ENCODE measurements at regions not wholly inside any gene's neighbourhood (a gene's known extent, or its start where the extent isn't known, plus 50 kb on each side); places are given as distances from the start of the nearest gene placed in this dataset.
"Not testable (repeated sequence)": the region's sequence is repeated elsewhere in the genome, so short reads cannot be mapped to it uniquely, and the experiment has no call there.

DNA sequence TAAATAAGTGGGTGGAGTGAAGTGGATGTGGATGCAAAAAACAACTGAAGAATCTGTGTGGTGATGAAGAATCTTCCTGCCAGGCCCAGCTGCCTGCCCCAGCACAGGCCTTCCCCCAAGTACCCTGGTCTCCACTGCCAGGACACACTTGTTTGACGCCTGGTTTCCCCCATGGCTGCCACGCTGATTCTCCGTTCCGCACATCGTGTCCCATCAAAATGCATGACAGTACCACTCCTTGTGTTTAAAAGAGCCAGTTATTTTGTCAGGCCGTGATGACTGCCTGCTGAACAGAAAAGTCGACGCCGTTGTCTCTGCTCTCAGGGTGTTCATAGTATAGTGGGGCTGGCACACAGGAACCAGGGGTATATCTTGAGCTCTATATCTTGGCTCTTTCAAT, 50.3 kb upstream of the KYNU start:
- no peaks in the 10 kb centered on the region for H3K4me1 ChIP-seq (ENCODE audit: insufficient read depth, low read length)
- no peak overlapping the region for H3K4me3 ChIP-seq (ENCODE audit: low read length)
- no peaks in the 10 kb centered on the region for H3K27me3 ChIP-seq (ENCODE audit: insufficient read depth, low read length)
- H3K9me3 ChIP-seq (ENCODE audit: insufficient read depth, low read depth, low read length): no peaks in the 10 kb centered on the region
- no peak overlapping the region for H3K9ac ChIP-seq (ENCODE audit: low read depth, low read length)
- no peak overlapping the region for H3K27ac ChIP-seq (ENCODE audit: low read length)
- no peaks in the 10 kb centered on the region for H3K36me3 ChIP-seq (ENCODE audit: insufficient read depth, low read depth, low read length)

DNA sequence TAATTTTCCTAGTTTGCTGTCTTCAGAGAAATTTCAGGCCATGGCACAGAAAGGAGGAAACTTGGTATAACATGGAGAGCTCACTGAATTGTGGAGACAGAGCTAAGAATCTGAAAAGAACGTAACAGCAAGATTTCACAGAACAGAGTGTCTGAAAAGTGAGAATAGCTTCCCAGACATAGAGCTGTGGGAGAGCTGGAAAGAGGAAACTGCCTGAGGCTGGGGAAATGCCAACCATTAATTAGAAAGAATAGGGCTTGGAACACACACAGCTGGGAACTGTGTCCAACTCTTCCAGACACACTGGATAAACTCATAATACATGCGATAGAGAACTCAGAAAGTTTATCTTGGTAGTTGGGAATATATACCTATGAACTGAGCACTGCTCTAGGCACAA, 51.6 kb upstream of the KYNU start:
- Histone ChIP-seq H3K9ac (ENCODE audit: low read depth, low read length) (no peak overlapping the region), H3K4me1 (ENCODE audit: insufficient read depth, low read length) (no peaks in the 10 kb centered on the region), H3K27ac (ENCODE audit: low read length) (no peak overlapping the region)

DNA sequence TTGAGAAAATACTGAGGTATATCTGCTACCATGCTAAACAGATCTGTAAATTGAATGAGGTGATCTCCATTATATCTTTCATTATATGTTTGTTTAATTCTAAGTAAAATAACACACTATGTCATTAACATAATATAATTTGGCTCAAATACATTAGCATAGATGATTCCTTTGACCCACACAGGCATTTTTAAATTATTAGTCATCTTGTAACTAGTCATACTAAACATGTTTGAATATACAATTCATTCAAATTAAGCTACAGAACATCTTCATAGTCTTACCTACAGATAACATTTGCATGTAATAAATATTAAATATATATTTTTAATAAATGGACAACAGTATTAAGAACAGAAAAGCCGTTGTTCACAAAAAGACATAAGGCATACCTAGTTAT, 52.7 kb upstream of the KYNU start:
- Histone ChIP-seq H3K27me3 (ENCODE audit: insufficient read depth, low read length) (no peaks in the 10 kb centered on the region), H3K4me3 (ENCODE audit: low read length) (no peak overlapping the region), H3K36me3 (ENCODE audit: insufficient read depth, low read depth, low read length) (no peaks in the 10 kb centered on the region), H3K27ac (ENCODE audit: low read length) (no peak overlapping the region), H3K4me1 (ENCODE audit: insufficient read depth, low read length) (no peaks in the 10 kb centered on the region), H3K9me3 (ENCODE audit: insufficient read depth, low read depth, low read length) (no peaks in the 10 kb centered on the region), H3K9ac (ENCODE audit: low read depth, low read length) (no peak overlapping the region)

More for the DNA sequence above, 51.6 kb upstream of the KYNU start:
- H3K27me3 ChIP-seq (ENCODE audit: insufficient read depth, low read length): no peaks in the 10 kb centered on the region
- H3K36me3 ChIP-seq (ENCODE audit: insufficient read depth, low read depth, low read length): no peaks in the 10 kb centered on the region
- no peaks in the 10 kb centered on the region for H3K9me3 ChIP-seq (ENCODE audit: insufficient read depth, low read depth, low read length)
- H3K4me3 ChIP-seq (ENCODE audit: low read length): no peak overlapping the region

DNA sequence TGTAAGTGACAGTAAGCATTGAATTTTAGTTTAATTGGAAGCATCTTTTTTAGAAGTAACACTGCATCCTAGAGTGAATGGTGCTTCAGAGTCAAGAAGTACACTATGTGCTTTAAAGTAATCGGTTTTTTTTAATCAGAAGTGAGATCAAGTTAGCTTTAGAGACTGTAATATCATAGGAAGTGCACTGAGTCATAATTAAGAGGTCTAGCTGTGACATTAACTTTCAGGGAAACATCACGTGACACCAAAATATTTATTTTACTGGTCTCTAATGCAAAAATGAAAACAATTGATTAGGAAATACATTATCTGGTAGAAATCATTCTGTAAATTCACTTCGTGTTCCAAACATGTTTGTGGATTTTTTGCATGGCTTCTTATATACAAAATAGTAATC, 55.3 kb upstream of the KYNU start:
- no peak overlapping the region for H3K9ac ChIP-seq (ENCODE audit: low read depth, low read length)
- no peak overlapping the region for H3K4me3 ChIP-seq (ENCODE audit: low read length)
- no peaks in the 10 kb centered on the region for H3K27me3 ChIP-seq (ENCODE audit: insufficient read depth, low read length)
- H3K9me3 ChIP-seq (ENCODE audit: insufficient read depth, low read depth, low read length): no peaks in the 10 kb centered on the region
- no peaks in the 10 kb centered on the region for H3K36me3 ChIP-seq (ENCODE audit: insufficient read depth, low read depth, low read length)
- no peak overlapping the region for H3K27ac ChIP-seq (ENCODE audit: low read length)
- H3K4me1 ChIP-seq (ENCODE audit: insufficient read depth, low read length): no peaks in the 10 kb centered on the region

DNA sequence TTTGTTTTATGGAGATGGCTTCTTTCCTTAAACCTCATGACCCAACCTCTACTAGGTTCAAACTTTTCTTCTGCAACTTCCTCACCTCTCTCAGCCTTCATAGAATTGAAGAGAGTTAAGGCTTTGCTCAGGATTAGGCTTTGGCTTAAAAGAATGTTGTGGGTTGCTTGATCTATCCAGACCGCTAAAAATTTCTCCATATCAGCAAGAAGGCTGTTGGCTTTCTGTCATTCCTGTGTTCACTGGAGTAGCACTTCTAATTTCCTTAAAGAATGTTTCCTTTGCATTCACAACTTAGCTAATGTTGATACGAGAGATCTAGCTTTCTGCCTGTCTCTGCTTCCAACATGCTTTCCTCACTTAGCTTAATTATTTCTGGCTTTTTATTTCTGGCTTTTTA, 58.1 kb upstream of the KYNU start:
- no peaks in the 10 kb centered on the region for H3K9me3 ChIP-seq (ENCODE audit: insufficient read depth, low read depth, low read length)
- H3K27ac ChIP-seq (ENCODE audit: low read length): no peak overlapping the region
- H3K36me3 ChIP-seq (ENCODE audit: insufficient read depth, low read depth, low read length): no peaks in the 10 kb centered on the region
- no peaks in the 10 kb centered on the region for H3K27me3 ChIP-seq (ENCODE audit: insufficient read depth, low read length)
- no peak overlapping the region for H3K4me3 ChIP-seq (ENCODE audit: low read length)
- no peak overlapping the region for H3K9ac ChIP-seq (ENCODE audit: low read depth, low read length)
- H3K4me1 ChIP-seq (ENCODE audit: insufficient read depth, low read length): no peaks in the 10 kb centered on the region

DNA sequence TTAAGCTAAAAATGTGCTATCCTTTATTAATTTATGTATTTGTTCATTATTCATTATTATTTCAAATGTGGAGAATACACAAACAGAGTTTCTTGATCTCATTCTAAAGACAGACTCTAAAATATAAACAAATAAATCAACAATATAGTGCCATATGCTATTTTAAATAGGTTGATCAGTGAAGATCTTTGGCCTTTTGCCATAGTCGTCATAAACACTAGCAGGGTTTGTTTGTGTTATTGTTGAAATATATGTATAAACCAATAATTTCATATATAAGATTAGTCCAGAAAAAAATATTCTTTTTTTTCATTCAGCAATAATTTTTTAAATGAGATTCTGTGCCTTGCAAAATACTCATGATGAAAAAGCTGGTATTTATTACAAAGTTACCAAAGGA, 62.1 kb upstream of the KYNU start:
- Histone ChIP-seq H3K4me1 (ENCODE audit: insufficient read depth, low read length) (no peaks in the 10 kb centered on the region), H3K9me3 (ENCODE audit: insufficient read depth, low read depth, low read length) (no peaks in the 10 kb centered on the region), H3K4me3 (ENCODE audit: low read length) (no peak overlapping the region), H3K27me3 (ENCODE audit: insufficient read depth, low read length) (no peaks in the 10 kb centered on the region), H3K9ac (ENCODE audit: low read depth, low read length) (no peak overlapping the region), H3K36me3 (ENCODE audit: insufficient read depth, low read depth, low read length) (no peaks in the 10 kb centered on the region), H3K27ac (ENCODE audit: low read length) (no peak overlapping the region)

DNA sequence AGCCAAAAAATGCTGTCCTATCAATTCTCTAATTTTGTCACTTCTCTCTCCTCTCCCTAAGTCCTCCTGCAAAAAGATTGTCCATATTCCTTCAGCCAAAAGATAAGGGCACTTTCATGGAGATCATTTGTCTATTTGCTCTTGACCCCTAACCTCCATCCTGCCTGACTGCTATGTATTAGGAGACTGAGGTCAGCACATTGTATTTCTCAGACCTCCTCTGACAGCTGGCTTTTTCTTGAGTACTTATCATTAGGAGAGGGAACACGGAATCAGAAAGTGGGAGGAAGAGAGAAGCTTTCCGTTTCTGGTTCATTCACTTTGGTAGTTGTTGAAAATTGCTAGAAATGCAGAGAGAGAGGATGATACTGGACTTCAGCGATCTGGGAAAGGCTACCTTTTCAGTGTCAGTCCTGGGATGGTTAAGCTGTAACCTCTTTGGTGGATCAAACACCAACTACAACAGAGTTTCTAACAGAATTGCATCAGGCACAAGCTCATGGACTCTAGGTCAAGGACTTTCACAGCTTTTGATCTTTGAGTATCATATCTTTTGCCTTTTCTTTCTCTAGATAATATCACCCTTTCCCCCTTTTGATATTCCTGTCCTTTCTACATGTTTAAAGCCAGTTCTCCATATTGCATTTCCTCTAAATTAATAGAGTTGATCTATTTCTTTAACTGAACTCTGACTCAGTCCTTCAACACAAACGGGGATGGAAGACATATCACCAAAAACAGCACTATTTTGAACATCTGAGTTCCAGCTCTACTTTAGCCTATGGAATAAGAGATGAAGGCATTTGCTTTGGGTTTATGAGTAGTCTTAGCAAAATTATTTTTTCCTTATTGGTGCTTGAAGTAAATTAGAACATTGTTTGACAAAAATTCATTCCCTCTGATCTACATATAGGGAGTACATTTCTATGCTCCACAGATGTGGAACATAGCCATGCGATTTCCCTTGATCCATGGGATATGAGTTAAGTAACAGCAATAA, 63.3 kb upstream of the KYNU start:
- H3K27ac ChIP-seq (ENCODE audit: low read length): no peak overlapping the region
- H3K36me3 ChIP-seq (ENCODE audit: insufficient read depth, low read depth, low read length): no peaks in the 10 kb centered on the region
- H3K27me3 ChIP-seq (ENCODE audit: insufficient read depth, low read length): no peaks in the 10 kb centered on the region
- no peaks in the 10 kb centered on the region for H3K9me3 ChIP-seq (ENCODE audit: insufficient read depth, low read depth, low read length)
- no peak overlapping the region for H3K4me3 ChIP-seq (ENCODE audit: low read length)
- no peaks in the 10 kb centered on the region for H3K4me1 ChIP-seq (ENCODE audit: insufficient read depth, low read length)
- H3K9ac ChIP-seq (ENCODE audit: low read depth, low read length): no peak overlapping the region

DNA sequence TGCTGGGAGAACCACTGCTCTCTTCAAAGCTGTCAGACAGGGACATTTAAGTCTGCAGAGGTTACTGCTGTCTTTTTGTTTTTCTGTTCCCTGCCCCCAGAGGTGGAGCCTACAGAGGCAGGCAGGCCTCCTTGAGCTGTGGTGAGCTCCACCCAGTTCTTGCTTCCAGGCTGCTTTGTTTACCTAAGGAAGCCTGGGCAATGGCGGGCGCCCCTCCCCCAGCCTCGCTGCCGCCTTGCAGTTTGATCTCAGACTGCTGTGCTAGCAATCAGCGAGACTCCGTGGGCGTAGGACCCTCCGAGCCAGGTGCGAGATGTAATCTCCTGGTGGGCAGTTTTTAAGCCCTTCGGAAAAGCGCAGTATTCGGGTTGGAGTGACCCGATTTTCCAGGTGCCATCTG, 65.8 kb upstream of the KYNU start:
- not testable (repeated sequence) for H3K4me1 ChIP-seq (ENCODE audit: insufficient read depth, low read length); H3K9me3 ChIP-seq (ENCODE audit: insufficient read depth, low read depth, low read length); H3K27ac ChIP-seq (ENCODE audit: low read length); H3K4me3 ChIP-seq (ENCODE audit: low read length); H3K27me3 ChIP-seq (ENCODE audit: insufficient read depth, low read length); H3K36me3 ChIP-seq (ENCODE audit: insufficient read depth, low read depth, low read length); H3K9ac ChIP-seq (ENCODE audit: low read depth, low read length)

DNA sequence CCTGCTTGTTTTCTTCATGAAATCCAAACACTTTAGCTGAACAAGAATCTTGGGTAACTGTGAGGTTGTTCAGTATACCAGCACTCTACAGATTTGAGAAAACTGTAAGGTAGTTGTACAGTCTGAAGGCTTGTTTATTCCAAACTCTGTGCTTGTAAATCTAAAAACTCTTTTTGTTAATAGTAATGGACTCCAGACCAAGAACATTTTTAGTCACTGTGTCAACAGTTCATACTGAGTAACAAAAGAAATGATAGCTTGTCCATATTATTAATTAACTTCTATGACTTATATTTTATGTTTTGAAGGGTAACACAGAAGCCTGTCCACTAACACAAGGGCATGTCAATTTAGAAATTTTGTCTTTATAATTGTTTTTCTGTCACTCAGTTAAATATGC, 72.2 kb upstream of the KYNU start:
- Histone ChIP-seq H3K27ac (ENCODE audit: low read length) (no peak overlapping the region), H3K9me3 (ENCODE audit: insufficient read depth, low read depth, low read length) (no peaks in the 10 kb centered on the region), H3K9ac (ENCODE audit: low read depth, low read length) (no peak overlapping the region), H3K4me3 (ENCODE audit: low read length) (no peak overlapping the region), H3K4me1 (ENCODE audit: insufficient read depth, low read length) (no peaks in the 10 kb centered on the region), H3K27me3 (ENCODE audit: insufficient read depth, low read length) (no peaks in the 10 kb centered on the region), H3K36me3 (ENCODE audit: insufficient read depth, low read depth, low read length) (no peaks in the 10 kb centered on the region)

DNA sequence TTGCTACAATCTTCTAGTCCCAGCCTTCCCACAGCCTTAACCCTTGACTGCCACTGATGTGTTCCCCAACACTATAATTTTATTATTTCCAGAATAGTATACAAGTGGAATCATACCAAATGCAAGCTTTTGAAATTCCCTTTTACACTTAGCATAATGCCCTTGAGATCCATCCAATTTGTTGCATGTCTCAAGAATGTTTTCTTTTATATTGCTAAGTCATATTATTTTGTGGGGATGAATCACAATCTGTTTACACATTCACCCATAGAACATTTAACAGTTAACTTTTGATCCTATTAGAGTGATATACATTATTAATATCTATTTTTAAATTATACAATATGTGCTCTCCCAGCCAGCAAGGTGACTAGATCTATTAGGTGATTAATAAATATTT, 74.3 kb upstream of the KYNU start:
- no peak overlapping the region for H3K4me3 ChIP-seq (ENCODE audit: low read length)
- no peaks in the 10 kb centered on the region for H3K27me3 ChIP-seq (ENCODE audit: insufficient read depth, low read length)

DNA sequence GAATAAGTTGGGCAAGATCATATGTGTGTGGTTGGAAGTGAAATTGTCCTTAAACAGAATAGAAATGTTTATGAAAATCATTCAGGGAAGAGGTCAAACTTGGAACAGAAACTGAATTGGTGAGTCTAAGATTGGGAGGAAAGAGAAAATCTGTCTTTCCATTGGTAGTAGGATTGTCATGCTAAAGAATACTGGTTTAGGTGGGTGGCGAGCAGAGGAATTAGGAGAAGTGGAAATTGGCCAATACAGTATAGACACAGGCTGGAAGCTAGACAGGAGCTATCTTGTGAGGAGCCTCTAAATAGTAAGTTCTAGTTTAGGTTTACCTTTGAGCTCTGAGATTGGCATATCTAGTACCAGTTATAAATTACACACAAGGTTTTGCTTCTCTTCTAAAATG, 80.9 kb upstream of the KYNU start:
- no peak overlapping the region for H3K27ac ChIP-seq (ENCODE audit: low read length)
- H3K4me1 ChIP-seq (ENCODE audit: insufficient read depth, low read length): no peaks in the 10 kb centered on the region
- no peaks in the 10 kb centered on the region for H3K36me3 ChIP-seq (ENCODE audit: insufficient read depth, low read depth, low read length)
- no peaks in the 10 kb centered on the region for H3K9me3 ChIP-seq (ENCODE audit: insufficient read depth, low read depth, low read length)
- H3K9ac ChIP-seq (ENCODE audit: low read depth, low read length): no peak overlapping the region
- no peak overlapping the region for H3K4me3 ChIP-seq (ENCODE audit: low read length)
- no peaks in the 10 kb centered on the region for H3K27me3 ChIP-seq (ENCODE audit: insufficient read depth, low read length)

More for the DNA sequence above, 74.3 kb upstream of the KYNU start:
- no peaks in the 10 kb centered on the region for H3K36me3 ChIP-seq (ENCODE audit: insufficient read depth, low read depth, low read length)
- no peaks in the 10 kb centered on the region for H3K9me3 ChIP-seq (ENCODE audit: insufficient read depth, low read depth, low read length)
- no peak overlapping the region for H3K27ac ChIP-seq (ENCODE audit: low read length)
- H3K4me1 ChIP-seq (ENCODE audit: insufficient read depth, low read length): no peaks in the 10 kb centered on the region
- H3K9ac ChIP-seq (ENCODE audit: low read depth, low read length): no peak overlapping the region

DNA sequence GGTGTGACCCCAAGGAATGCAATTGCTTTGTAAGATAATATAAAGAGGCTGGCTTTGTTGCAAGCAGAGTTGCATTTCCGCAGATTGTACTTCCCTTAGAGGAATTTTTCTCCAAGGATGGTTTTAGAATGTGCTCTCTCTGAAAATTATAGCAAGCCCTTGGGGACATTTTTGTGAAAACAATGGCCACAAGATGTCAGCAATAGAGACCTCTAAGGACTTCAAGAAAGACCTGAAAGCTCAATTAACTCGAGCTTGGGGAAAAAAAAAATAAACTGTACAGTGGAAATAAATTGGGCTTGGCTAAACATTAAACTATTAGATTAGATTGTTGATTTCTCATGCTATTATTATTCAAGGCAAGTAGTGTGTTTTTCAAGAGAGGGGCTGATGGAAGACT, 81.3 kb upstream of the KYNU start:
- Histone ChIP-seq H3K4me1 (ENCODE audit: insufficient read depth, low read length) (no peaks in the 10 kb centered on the region), H3K4me3 (ENCODE audit: low read length) (no peak overlapping the region), H3K27me3 (ENCODE audit: insufficient read depth, low read length) (no peaks in the 10 kb centered on the region), H3K27ac (ENCODE audit: low read length) (no peak overlapping the region), H3K9me3 (ENCODE audit: insufficient read depth, low read depth, low read length) (no peaks in the 10 kb centered on the region), H3K36me3 (ENCODE audit: insufficient read depth, low read depth, low read length) (no peaks in the 10 kb centered on the region), H3K9ac (ENCODE audit: low read depth, low read length) (no peak overlapping the region)
